Peyer's patch (tissue), 4 donors: ENCODE measurements at regions not wholly inside any gene's neighbourhood (a gene's known extent, or its start where the extent isn't known, plus 50 kb on each side); places are given as distances from the start of the nearest gene placed in this dataset.
A peak's percentile ranks its signal among the peaks of the same experiment; 100 is the strongest.

ENCODE experiments used
- DNase-seq, 3 donors: peaks; one replicate each; pipeline ENCODE4 v3.0.0-alpha.2; 2017 to 2019
- H3K27ac ChIP-seq, 4 donors: fragments of 200-600 bp; sonication (generic); one replicate each; pipeline ENCODE4 v1.5.1; 2016 to 2019
- H3K27me3 ChIP-seq, 2 donors: fragments of 200-600 bp; sonication (generic); one replicate each; pipeline ENCODE4 v1.5.1; 2019
- H3K36me3 ChIP-seq, 3 donors: fragments of 200-600 bp; sonication (generic); one replicate each; pipeline ENCODE4 v1.5.1; 2016 to 2019
- H3K4me1 ChIP-seq, 4 donors: fragments of 200-600 bp; sonication (generic); one replicate each; pipeline ENCODE4 v1.5.1; 2016 to 2019
- H3K4me3 ChIP-seq, 4 donors: fragments of 200-600 bp; sonication (generic); 1 replicate in 3 of 4; 2 replicates in 1 of 4; pipeline ENCODE4 v1.5.1; 2016 to 2019; ENCODE audit warnings: mild to moderate bottlenecking in 1 of 4
- H3K9me3 ChIP-seq, 4 donors: fragments of 200-600 bp; sonication (generic); one replicate each; pipeline ENCODE4 v1.5.1; 2016 to 2019; ENCODE audit warnings: mild to moderate bottlenecking in 1 of 4
- POLR2A ChIP-seq, 2 donors: fragments of 450-650 bp; IDR thresholded peaks; one replicate each; pipeline ENCODE4 v1.5.1; 2017; ENCODE audit warnings: antibody characterized with exemption in 2 of 2, mild to moderate bottlenecking in 2 of 2, moderate library complexity in 2 of 2
- TF ChIP-seq, protein P1 (sequence below), 6 experiments: fragments of 450-650 bp in 4 of 6; fragments of 200-600 bp in 2 of 6; sonication (generic) in 1 of 6; IDR thresholded peaks; one replicate each; pipeline ENCODE4 v1.5.1; 2017 to 2019; ENCODE audit warnings: antibody characterized with exemption in 6 of 6, mild to moderate bottlenecking in 3 of 6, moderate library complexity in 1 of 6

DNA sequence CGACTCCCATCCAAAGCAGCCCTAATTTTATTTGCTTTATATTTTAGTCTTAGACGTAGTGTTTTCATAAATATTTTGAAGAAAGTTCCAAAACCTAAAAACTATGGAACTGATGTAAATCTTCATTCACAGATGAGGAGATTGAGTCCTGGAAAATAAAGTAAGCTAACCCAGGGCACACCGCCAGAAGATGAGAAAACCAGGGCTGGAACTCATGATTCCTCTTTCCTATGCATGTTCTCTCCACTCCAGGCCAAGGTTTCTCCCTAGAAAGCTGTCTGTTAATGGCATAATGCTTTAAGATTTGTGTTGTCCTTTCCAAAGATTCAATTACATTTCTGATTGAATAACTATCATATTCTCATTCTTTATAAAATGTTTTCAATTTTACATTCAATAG is 78.4 kb upstream of the ZC3H15 start:
- Histone ChIP-seq H3K9me3 (no peaks in the 10 kb centered on the region), H3K36me3 (no peaks in the 10 kb centered on the region), H3K4me1 (no peaks in the 10 kb centered on the region), H3K27me3 (no peaks in the 10 kb centered on the region), H3K4me3 (no peak overlapping the region), H3K27ac (no peak overlapping the region)
- no peak for TF ChIP-seq POLR2A (IDR thresholded peaks at IDR 0.05)
- TF ChIP-seq, protein P1, sequence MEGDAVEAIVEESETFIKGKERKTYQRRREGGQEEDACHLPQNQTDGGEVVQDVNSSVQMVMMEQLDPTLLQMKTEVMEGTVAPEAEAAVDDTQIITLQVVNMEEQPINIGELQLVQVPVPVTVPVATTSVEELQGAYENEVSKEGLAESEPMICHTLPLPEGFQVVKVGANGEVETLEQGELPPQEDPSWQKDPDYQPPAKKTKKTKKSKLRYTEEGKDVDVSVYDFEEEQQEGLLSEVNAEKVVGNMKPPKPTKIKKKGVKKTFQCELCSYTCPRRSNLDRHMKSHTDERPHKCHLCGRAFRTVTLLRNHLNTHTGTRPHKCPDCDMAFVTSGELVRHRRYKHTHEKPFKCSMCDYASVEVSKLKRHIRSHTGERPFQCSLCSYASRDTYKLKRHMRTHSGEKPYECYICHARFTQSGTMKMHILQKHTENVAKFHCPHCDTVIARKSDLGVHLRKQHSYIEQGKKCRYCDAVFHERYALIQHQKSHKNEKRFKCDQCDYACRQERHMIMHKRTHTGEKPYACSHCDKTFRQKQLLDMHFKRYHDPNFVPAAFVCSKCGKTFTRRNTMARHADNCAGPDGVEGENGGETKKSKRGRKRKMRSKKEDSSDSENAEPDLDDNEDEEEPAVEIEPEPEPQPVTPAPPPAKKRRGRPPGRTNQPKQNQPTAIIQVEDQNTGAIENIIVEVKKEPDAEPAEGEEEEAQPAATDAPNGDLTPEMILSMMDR (IDR thresholded peaks at IDR 0.05), result no peak
- DNase-seq, result no peak

DNA sequence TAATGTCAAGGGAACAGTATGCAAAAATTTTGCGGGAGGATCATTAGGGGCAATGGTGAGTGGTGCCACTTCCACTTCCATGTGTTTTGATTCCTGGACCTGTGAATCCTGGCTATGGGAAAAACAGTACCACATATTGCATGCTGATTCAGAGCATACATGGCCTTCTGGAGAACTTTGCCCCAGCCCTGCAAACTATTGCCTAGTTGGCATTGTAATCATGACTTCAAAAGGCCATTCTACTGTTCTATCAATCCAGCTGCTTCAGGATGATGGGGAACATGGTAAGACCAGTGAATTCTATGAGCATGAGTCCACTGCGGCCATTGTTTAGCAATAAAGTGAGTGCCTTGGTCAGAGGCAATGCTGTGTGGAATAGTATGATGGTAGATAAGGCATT is 75.3 kb upstream of the ZC3H15 start:
- no peaks in the 10 kb centered on the region for H3K4me1 ChIP-seq
- peak overlapping the region in 1 of 4 donors; percentile 27 for H3K27ac ChIP-seq
- no peak overlapping the region for H3K4me3 ChIP-seq
- H3K9me3 ChIP-seq, result no peaks in the 10 kb centered on the region
- no peak for TF ChIP-seq POLR2A (IDR thresholded peaks at IDR 0.05)
- TF ChIP-seq, protein P1 (IDR thresholded peaks at IDR 0.05), result no peak
- no peaks in the 10 kb centered on the region for H3K27me3 ChIP-seq
- no peaks in the 10 kb centered on the region for H3K36me3 ChIP-seq
- DNase-seq, result peak in 1 of 3 donors; percentile 74

DNA sequence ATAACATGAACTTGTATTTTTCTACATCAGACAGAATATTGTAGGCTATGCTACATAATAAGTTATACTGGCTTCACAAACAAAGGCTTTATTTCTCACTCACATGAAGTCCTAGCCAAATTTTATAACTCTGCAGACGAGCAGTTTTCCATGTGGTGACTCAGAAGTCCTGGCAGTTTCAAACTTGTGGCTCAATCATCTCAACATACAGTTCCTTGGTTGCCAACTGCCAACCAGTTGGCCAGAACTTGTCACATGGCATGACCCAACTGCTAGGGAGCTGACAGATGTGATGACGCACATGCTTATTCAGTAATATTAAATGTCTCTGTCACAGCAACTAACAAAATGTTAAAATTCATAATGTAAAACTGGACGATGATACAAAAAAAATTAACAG is 63.8 kb upstream of the ZC3H15 start:
- Histone ChIP-seq H3K27me3 (no peaks in the 10 kb centered on the region), H3K36me3 (no peaks in the 10 kb centered on the region), H3K9me3 (no peaks in the 10 kb centered on the region), H3K4me3 (no peak overlapping the region), H3K27ac (no peak overlapping the region), H3K4me1 (peaks cover 0 to 16% (median 0%) of the 10 kb centered on the region in 4 donors)
- TF ChIP-seq, protein P1 (IDR thresholded peaks at IDR 0.05), result no peak
- DNase-seq, result no peak

DNA sequence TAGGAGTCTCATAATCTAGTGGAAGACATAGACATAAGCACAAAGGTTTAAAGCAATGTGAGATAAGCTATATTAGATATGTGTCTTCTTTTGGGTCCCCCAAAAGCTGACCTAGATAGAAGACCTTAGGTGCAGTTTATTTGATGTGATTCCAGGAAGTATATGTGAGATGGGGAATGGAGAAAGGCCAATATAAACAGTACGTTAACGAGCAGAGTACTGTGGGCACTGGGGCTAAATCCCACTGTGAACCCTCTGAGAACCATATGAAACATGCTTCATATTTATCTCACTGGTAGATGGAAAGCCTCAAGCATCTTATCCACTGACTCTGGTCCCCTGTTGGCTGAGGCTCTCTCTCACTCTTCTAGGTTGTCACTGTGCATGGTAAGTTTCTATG is 62.6 kb upstream of the ZC3H15 start:
- peak overlapping the region in 1 of 4 donors; percentile 44 for H3K27ac ChIP-seq
- no peaks in the 10 kb centered on the region for H3K9me3 ChIP-seq
- DNase-seq, result no peak
- H3K4me3 ChIP-seq, result no peak overlapping the region
- no peaks in the 10 kb centered on the region for H3K36me3 ChIP-seq
- TF ChIP-seq POLR2A (IDR thresholded peaks at IDR 0.05), result no peak
- TF ChIP-seq, protein P1 (IDR thresholded peaks at IDR 0.05), result no peak
- peaks cover 0 to 16% (median 0%) of the 10 kb centered on the region in 4 donors for H3K4me1 ChIP-seq
- no peaks in the 10 kb centered on the region for H3K27me3 ChIP-seq

DNA sequence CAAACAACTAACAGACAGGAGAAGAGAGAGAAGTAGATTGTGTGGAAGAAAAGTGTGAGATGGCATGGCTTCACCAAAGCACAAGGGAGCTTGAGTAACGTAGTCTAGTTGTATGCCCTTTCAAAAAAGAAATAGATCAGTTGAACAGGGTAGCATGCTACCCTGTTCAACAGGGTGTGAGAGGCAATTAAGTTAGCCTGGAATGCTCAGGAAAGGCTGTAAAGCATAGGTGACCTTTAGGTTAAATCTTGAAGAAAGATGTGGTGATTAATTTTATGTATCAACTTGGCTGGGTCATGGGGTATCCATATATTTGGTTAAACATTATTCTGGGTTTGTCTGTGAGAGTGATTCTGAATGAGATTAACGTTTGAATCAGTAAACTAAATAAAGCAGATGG is 61.8 kb upstream of the ZC3H15 start:
- peaks cover 0 to 16% (median 0%) of the 10 kb centered on the region in 4 donors for H3K4me1 ChIP-seq
- peak overlapping the region in 1 of 4 donors; percentile 44 for H3K27ac ChIP-seq
- no peak for TF ChIP-seq POLR2A (IDR thresholded peaks at IDR 0.05)
- TF ChIP-seq, protein P1 (IDR thresholded peaks at IDR 0.05), result no peak
- no peaks in the 10 kb centered on the region for H3K27me3 ChIP-seq
- no peaks in the 10 kb centered on the region for H3K36me3 ChIP-seq
- DNase-seq, result no peak
- H3K4me3 ChIP-seq, result no peak overlapping the region
- H3K9me3 ChIP-seq, result no peaks in the 10 kb centered on the region

DNA sequence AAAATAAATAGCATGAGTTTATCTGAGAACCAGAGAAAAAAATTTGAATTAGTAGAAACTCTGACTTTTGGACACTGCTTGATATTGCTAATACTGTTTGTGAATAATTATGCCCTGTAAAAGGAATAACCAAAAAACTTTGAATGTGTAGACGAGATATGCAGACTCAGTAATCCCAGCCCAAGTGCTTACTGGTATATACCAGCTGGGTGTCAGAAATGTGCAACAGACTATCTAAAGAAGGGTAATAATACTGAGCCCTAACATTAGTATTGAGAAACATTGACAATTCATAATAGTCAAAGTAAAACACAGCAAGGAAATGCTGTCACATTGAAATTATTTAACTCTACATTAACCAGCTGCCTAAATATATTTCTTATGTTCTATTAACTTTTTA is 60.5 kb upstream of the ZC3H15 start:
- H3K27me3 ChIP-seq, result no peaks in the 10 kb centered on the region
- H3K9me3 ChIP-seq, result no peaks in the 10 kb centered on the region
- H3K36me3 ChIP-seq, result no peaks in the 10 kb centered on the region
- no peak overlapping the region for H3K4me3 ChIP-seq
- H3K4me1 ChIP-seq, result peaks cover 0 to 16% (median 0%) of the 10 kb centered on the region in 4 donors
- TF ChIP-seq, protein P1 (IDR thresholded peaks at IDR 0.05), result no peak
- no peak for TF ChIP-seq POLR2A (IDR thresholded peaks at IDR 0.05)
- no peak for DNase-seq
- no peak overlapping the region for H3K27ac ChIP-seq
